H1 (cell line): ENCODE measurements at regions not wholly inside any gene's neighbourhood (a gene's known extent, or its start where the extent isn't known, plus 50 kb on each side); places are given as distances from the start of the nearest gene placed in this dataset.

Experiments used
- CEBPB ChIP-seq: IDR thresholded peaks from 2 replicates; pipeline ENCODE4 v1.6.1; 2012; ENCODE audit warnings: low read depth, low read length
- CTCF ChIP-seq, 3 experiments: IDR thresholded peaks; 1 replicate in 2 of 3; 2 replicates in 1 of 3; pipeline versions ENCODE4 v1.5.1 to v1.6.1; 2011; ENCODE audit warnings: low read length in 3 of 3, mild to moderate bottlenecking in 3 of 3, inconsistent platforms in 2 of 3, low read depth in 1 of 3, moderate library complexity in 1 of 3; ENCODE audit not compliant: insufficient read depth in 1 of 3; ENCODE audit errors: control extremely low read depth in 1 of 3
- EP300 ChIP-seq, 2 experiments: IDR thresholded peaks; 1 replicate in 1 of 2; 2 replicates in 1 of 2; pipeline ENCODE4 v1.6.1; 2011 to 2012; ENCODE audit warnings: low read depth in 2 of 2, low read length in 2 of 2, mild to moderate bottlenecking in 2 of 2, borderline replicate concordance in 1 of 2, inconsistent platforms in 1 of 2, moderate library complexity in 1 of 2
- FOSL1 ChIP-seq: IDR thresholded peaks from 2 replicates; pipeline ENCODE4 v1.6.1; 2011; ENCODE audit warnings: mild to moderate bottlenecking, low read depth, low read length, moderate library complexity; ENCODE audit not compliant: insufficient read depth
- HDAC6 ChIP-seq: IDR thresholded peaks from one replicate; pipeline ENCODE4 v1.7.1; 2012; ENCODE audit warnings: low read depth, mild to moderate bottlenecking, inconsistent platforms, low read length, moderate library complexity
- KDM1A ChIP-seq: fragments of 200-600, 300-600 bp; sonication (generic); IDR thresholded peaks from 2 replicates; pipeline ENCODE4 v1.7.1; 2016; ENCODE audit warnings: mild to moderate bottlenecking, low read length, borderline replicate concordance
- POLR2A ChIP-seq, 2 experiments: IDR thresholded peaks; 1 replicate in 1 of 2; 2 replicates in 1 of 2; pipeline ENCODE4 v1.6.1; 2011; ENCODE audit warnings: low read depth in 2 of 2, low read length in 2 of 2, mild to moderate bottlenecking in 2 of 2; ENCODE audit errors: control extremely low read depth in 1 of 2
- POLR2AphosphoS5 ChIP-seq: IDR thresholded peaks from 2 replicates; pipeline ENCODE4 v1.6.1; 2011; ENCODE audit warnings: low read depth, low read length
- RAD21 ChIP-seq, 2 experiments: IDR thresholded peaks in 1 of 2; conservative IDR thresholded peaks in 1 of 2; 2 replicates each; pipeline ENCODE4 v1.6.1; 2011; ENCODE audit warnings: low read depth in 2 of 2, low read length in 2 of 2, improper control_type of control experiment in 1 of 2, inconsistent platforms in 1 of 2, mild to moderate bottlenecking in 1 of 2, moderate library complexity in 1 of 2
- SAP30 ChIP-seq: fragments of 300-600 bp; sonication (generic); IDR thresholded peaks from 2 replicates; pipeline ENCODE4 v1.7.1; 2012; ENCODE audit warnings: low read length, moderate library complexity, mild to moderate bottlenecking, inconsistent platforms; ENCODE audit not compliant: insufficient read depth, insufficient replicate concordance
- SUZ12 ChIP-seq: fragments of 200-600 bp; sonication (generic); IDR thresholded peaks from 2 replicates; pipeline ENCODE4 v1.6.1; 2012; ENCODE audit warnings: mild to moderate bottlenecking, inconsistent platforms, low read length, moderate library complexity, mixed read lengths
- ZNF274 ChIP-seq: IDR thresholded peaks from 2 replicates; pipeline ENCODE4 v1.7.0; 2012; ENCODE audit warnings: low read length, borderline replicate concordance; ENCODE audit errors: extremely low read depth

- TF ChIP-seq CEBPB: no peak
- TF ChIP-seq CTCF (IDR thresholded peaks at IDR 0.05; ENCODE audit: control extremely low read depth in 1 of 3, insufficient read depth in 1 of 3, low read depth in 1 of 3, low read length in 3 of 3): no peak
- no peak for TF ChIP-seq HDAC6
- no peak for TF ChIP-seq RAD21 (IDR thresholded peaks at IDR 0.05 in 1 of 2, conservative IDR thresholded peaks at IDR 0.05 in 1 of 2; ENCODE audit: low read depth in 2 of 2, low read length in 2 of 2)
- TF ChIP-seq ZNF274: no peak
- no peak for TF ChIP-seq EP300 (IDR thresholded peaks at IDR 0.05; ENCODE audit: borderline replicate concordance in 1 of 2, low read depth in 2 of 2, low read length in 2 of 2)
- no peak for TF ChIP-seq POLR2AphosphoS5
- no peak for TF ChIP-seq SAP30
- TF ChIP-seq KDM1A: no peak
- TF ChIP-seq POLR2A (IDR thresholded peaks at IDR 0.05; ENCODE audit: control extremely low read depth in 1 of 2, low read depth in 2 of 2, low read length in 2 of 2): no peak
- TF ChIP-seq SUZ12: no peak
- TF ChIP-seq FOSL1: no peak
Observed at GRCh38 chr7:91668217-91668616, 212.3 kb downstream of the MTERF1 start.
